HG02981 (cell line): ENCODE measurements at regions not wholly inside any gene's neighbourhood (a gene's known extent, or its start where the extent isn't known, plus 50 kb on each side); places are given as distances from the start of the nearest gene placed in this dataset.
A peak's percentile ranks its signal among the peaks of the same experiment; 100 is the strongest.

Source experiments
- ATAC-seq: cut with Tn5 transposase; IDR thresholded peaks from one replicate; pipeline ENCODE4 v1.9.1; 2021; ENCODE audit warnings: mild to moderate bottlenecking, moderate library complexity; ENCODE audit not compliant: unreplicated experiment

DNA sequence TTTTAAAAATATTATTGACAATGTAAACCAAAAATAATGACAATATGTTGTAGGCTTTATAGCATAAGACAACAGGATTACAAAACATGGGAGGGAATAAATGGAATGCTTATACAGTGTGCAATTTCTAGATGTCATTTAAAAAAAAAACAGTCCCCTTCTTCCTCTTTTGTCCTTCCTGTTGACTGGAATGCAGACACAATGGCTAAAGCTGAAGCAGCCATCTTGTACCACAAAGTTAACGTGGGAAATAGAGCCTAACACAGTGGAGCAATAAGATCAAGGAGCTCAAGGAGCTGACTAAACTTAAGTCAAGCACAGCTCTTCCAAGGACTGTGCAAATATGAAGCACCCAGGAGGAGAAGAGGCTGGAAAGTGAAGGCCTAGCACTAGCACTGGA is 208.1 kb downstream of the ARHGAP12 start:
- ATAC-seq = no peak

DNA sequence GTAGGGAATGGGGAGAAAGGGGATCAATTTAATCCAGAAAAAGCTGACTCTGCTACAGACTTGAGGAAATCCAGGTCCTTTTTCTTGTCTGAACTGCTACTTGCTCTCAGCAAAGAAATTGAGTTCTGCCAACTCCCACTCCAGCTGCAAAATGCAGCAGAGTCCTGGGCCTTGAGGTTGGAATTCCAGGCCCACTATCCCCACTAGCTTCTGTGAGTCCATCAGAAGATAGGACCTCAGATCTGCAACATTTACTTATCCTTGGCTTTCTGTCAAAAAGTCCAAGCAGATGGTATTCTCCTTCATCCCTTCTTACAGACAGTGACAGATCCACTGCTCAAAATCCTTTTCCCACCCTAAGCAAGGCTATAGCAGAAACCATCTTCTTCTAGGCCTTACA is 219.2 kb downstream of the ARHGAP12 start:
- ATAC-seq = no peak

DNA sequence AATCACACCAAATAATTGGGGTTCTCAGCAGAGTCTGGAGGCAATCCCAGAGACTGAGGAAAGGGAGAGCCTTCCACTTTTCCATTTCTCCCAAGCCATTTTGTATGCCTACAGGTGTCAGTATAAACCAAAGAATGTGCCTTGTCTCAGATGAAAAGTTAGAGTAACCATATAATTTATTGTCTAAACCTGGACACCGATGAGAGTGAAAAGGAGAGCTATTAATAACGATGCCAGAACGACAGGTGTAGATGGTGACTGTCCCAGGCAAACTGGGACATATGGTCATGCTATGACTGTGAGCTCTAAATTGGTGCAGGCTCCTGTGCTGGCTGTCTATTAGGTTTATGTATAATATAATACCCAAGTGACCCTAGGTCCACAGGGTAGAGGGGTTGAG is 219.6 kb downstream of the ARHGAP12 start:
- no peak for ATAC-seq

DNA sequence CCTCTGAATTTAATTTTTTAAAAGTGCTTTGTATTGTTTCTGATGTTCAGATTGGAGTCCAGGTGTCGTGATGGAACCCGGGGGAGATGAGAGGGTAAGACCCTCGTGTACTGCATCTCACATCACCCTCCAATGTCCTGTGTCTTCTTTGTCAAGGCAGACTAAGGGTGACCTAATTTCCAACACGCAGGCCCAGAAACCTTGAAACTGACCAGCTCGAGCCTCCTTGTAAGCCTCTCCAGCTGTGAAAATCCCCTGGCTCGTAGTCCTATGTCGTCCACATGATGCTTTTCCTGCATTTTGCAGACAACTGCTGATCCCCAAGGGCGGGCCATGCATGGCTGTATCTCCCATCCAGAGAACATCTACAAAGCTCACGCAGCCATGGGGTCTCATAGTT is 220.2 kb downstream of the ARHGAP12 start:
- no peak for ATAC-seq

GRCh38 chr10:31708046-31708445 is 220.6 kb downstream of the ARHGAP12 start:
- ATAC-seq = no peak

GRCh38 chr10:31707093-31708039 is 221.3 kb downstream of the ARHGAP12 start:
- ATAC-seq = peak; percentile 81

GRCh38 chr10:31706464-31707092 is 222.1 kb downstream of the ARHGAP12 start:
- no peak for ATAC-seq

- no peak for ATAC-seq
Observed at GRCh38 chr10:31705136-31705535, 223.5 kb downstream of the ARHGAP12 start.

- no peak for ATAC-seq
Observed at GRCh38 chr10:31704195-31704594, 224.4 kb downstream of the ARHGAP12 start.

DNA sequence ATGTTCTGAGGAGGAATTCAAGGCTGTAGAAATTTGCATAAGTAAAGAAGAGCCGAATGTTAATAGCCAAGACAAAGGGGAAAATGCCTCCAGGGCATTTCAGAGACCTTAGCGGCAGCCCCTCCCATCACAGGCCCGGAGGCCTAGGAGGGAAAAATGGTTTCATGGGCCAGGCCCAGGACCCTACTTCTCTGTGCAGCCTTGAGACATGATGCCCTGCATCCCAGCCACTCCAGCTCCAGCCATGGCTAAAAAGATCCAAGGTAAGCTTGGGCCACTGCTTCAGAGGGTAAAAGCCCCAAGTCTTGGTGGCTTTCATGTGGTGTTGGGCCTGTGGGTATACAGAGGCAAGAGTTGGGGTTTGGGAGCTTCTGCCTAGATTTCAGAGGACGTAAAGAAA is 225.7 kb downstream of the ARHGAP12 start:
- no peak for ATAC-seq

- ATAC-seq = no peak
Observed at GRCh38 chr10:31702005-31702404, 226.6 kb downstream of the ARHGAP12 start.

GRCh38 chr10:31701546-31701945 is 227.1 kb downstream of the ARHGAP12 start:
- ATAC-seq = no peak

- no peak for ATAC-seq
Observed at GRCh38 chr10:31700181-31700611, 228.4 kb downstream of the ARHGAP12 start.

- ATAC-seq = no peak
Observed at GRCh38 chr10:31698181-31698830, 230.3 kb downstream of the ARHGAP12 start.

GRCh38 chr10:31697271-31698180 is 231.1 kb downstream of the ARHGAP12 start:
- no peak for ATAC-seq

DNA sequence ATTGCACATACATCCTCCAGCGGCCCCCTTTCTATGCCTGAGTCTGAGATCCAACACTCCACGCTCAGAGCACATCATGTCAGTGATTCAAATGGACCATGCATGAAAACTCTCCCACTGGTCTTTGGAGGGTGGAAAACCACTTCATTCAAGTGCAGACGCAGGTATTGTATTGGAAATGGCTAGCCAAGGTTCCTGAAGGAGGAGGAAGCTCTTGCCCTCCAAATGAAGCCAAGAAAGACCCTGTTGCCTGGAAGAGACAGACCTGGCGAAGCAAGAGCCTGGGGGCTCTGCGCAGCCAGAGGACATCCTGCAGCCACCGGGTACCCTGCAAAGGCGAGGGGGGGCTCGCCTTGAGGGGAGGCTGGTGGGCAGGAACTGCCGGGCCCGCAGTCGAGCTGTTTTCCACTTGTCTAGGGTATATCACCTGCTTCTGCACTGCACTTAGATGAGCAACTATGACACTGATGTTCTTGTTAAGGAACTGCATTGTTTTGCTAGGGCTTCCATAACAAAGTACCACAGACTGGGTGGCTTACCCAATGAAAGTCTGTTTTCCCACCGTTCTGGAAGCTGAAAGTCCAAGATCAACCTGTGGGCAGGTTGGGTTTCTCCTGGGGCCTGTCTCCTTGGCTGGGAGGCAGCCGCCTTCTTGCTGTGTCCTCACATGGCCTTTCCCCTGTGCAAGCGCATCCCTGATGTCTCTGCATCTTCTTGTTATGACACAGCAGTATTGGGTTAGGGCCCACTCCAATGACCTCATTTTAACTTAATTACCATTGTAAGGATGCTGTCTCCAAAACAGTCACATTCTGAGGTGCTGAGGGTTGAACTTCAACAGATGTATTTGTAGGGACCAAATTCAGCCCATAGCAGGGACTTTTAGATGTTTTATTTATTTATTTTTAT is 233.4 kb downstream of the ARHGAP12 start:
- ATAC-seq = no peak

GRCh38 chr10:31694126-31694685 is 234.4 kb downstream of the ARHGAP12 start:
- no peak for ATAC-seq

DNA sequence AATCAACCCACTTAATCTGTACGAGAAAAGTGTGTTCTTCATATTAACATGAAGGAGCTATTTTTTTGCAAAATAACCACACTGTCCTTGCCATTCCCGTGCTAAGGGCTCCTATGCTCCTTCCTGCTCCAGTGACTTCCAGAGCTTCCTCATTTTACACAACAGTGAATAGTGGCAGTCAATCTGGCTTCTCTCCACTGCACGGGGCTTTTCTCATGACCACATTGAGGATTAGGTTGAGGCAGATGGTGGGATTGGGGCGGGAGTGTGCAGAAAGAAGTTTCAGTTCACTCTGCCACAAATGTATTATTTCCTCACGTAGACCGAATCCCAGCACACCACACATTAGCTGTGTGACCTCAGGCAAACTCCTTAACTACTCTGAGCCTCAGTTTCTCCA is 235.1 kb downstream of the ARHGAP12 start:
- ATAC-seq = no peak

DNA sequence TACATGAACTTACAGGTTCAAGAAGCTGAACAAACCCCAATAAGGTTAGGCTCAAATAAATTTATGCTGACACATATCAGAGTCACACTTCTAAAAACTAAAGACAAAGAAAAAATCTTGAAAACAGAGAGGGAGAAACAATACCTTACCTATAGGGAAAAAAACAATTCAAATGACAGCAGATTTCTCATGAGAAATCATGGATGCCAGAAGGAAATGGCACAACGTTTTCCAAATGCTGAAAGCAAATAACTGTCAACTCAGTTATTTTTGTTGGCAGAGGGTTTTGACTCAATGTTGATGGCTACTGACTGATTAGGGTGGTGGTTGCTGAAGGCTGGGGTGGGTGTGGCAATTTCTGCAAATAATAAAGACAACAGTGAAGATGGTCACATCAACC is 239.4 kb downstream of the ARHGAP12 start:
- no peak for ATAC-seq
